ENCODE measurements at regions not wholly inside any gene's neighbourhood (a gene's known extent, or its start where the extent isn't known, plus 50 kb on each side); places are given as distances from the start of the nearest gene placed in this dataset.

- TF ChIP-seq CTCF (IDR thresholded peaks at IDR 0.05) (no peak), POLR2A (IDR thresholded peaks at IDR 0.05) (no peak)
Measured at GRCh38 chr2:121005453-121005852, 269.8 kb downstream of the GLI2 start.
